ENCODE measurements at regions not wholly inside any gene's neighbourhood (a gene's known extent, or its start where the extent isn't known, plus 50 kb on each side); places are given as distances from the start of the nearest gene placed in this dataset.

- no peak for TF ChIP-seq CTCF (IDR thresholded peaks at IDR 0.05; ENCODE audit: unreplicated experiment)
- Mint-ChIP-seq H3K4me3 (ENCODE audit: unreplicated experiment) (no peak overlapping the region), H3K27ac (ENCODE audit: unreplicated experiment) (no peak overlapping the region), H3K9me3 (ENCODE audit: unreplicated experiment) (no peaks in the 10 kb centered on the region), H3K4me1 (ENCODE audit: unreplicated experiment) (peaks cover 4% of the 10 kb centered on the region), H3K36me3 (ENCODE audit: low read depth, unreplicated experiment) (no peaks in the 10 kb centered on the region), H3K27me3 (ENCODE audit: unreplicated experiment) (peaks cover 1% of the 10 kb centered on the region)
- DNase-seq (ENCODE audit: low spot score), result no peak
These were observed 541.1 kb downstream of the TNS1 start for GRCh38 chr2:217461674-217462073.

GRCh38 chr2:217459680-217460405 is 543.0 kb downstream of the TNS1 start:
- H3K27ac Mint-ChIP-seq (ENCODE audit: unreplicated experiment), result no peak overlapping the region

GRCh38 chr2:217459016-217459415 is 543.8 kb downstream of the TNS1 start:
- Mint-ChIP-seq H3K4me1 (ENCODE audit: unreplicated experiment) (no peaks in the 10 kb centered on the region), H3K27me3 (ENCODE audit: unreplicated experiment) (peaks cover 3% of the 10 kb centered on the region), H3K27ac (ENCODE audit: unreplicated experiment) (no peak overlapping the region), H3K4me3 (ENCODE audit: unreplicated experiment) (no peak overlapping the region), H3K9me3 (ENCODE audit: unreplicated experiment) (no peaks in the 10 kb centered on the region), H3K36me3 (ENCODE audit: low read depth, unreplicated experiment) (no peaks in the 10 kb centered on the region)
- no peak for TF ChIP-seq CTCF (IDR thresholded peaks at IDR 0.05; ENCODE audit: unreplicated experiment)
- DNase-seq (ENCODE audit: low spot score), result no peak

More at GRCh38 chr2:217459680-217460405, 543.0 kb downstream of the TNS1 start:
- TF ChIP-seq CTCF (IDR thresholded peaks at IDR 0.05; ENCODE audit: unreplicated experiment), result no peak
- Mint-ChIP-seq H3K36me3 (ENCODE audit: low read depth, unreplicated experiment) (no peaks in the 10 kb centered on the region), H3K4me1 (ENCODE audit: unreplicated experiment) (no peaks in the 10 kb centered on the region), H3K9me3 (ENCODE audit: unreplicated experiment) (no peaks in the 10 kb centered on the region), H3K4me3 (ENCODE audit: unreplicated experiment) (no peak overlapping the region), H3K27me3 (ENCODE audit: unreplicated experiment) (peaks cover 3% of the 10 kb centered on the region)
- no peak for DNase-seq (ENCODE audit: low spot score)

GRCh38 chr2:217456016-217456415 is 546.8 kb downstream of the TNS1 start:
- DNase-seq (ENCODE audit: low spot score), result no peak
- no peaks in the 10 kb centered on the region for H3K36me3 Mint-ChIP-seq (ENCODE audit: low read depth, unreplicated experiment)
- peaks cover 4% of the 10 kb centered on the region for H3K4me1 Mint-ChIP-seq (ENCODE audit: unreplicated experiment)
- H3K27me3 Mint-ChIP-seq (ENCODE audit: unreplicated experiment), result peaks cover 3% of the 10 kb centered on the region
- H3K4me3 Mint-ChIP-seq (ENCODE audit: unreplicated experiment), result no peak overlapping the region
- TF ChIP-seq CTCF (IDR thresholded peaks at IDR 0.05; ENCODE audit: unreplicated experiment), result no peak
- H3K27ac Mint-ChIP-seq (ENCODE audit: unreplicated experiment), result no peak overlapping the region
- no peaks in the 10 kb centered on the region for H3K9me3 Mint-ChIP-seq (ENCODE audit: unreplicated experiment)

GRCh38 chr2:217452928-217453327 is 549.9 kb downstream of the TNS1 start:
- Mint-ChIP-seq H3K27ac (ENCODE audit: unreplicated experiment) (no peak overlapping the region), H3K4me3 (ENCODE audit: unreplicated experiment) (no peak overlapping the region), H3K27me3 (ENCODE audit: unreplicated experiment) (peaks cover 3% of the 10 kb centered on the region), H3K4me1 (ENCODE audit: unreplicated experiment) (peaks cover 5% of the 10 kb centered on the region), H3K36me3 (ENCODE audit: low read depth, unreplicated experiment) (no peaks in the 10 kb centered on the region), H3K9me3 (ENCODE audit: unreplicated experiment) (no peaks in the 10 kb centered on the region)
- DNase-seq (ENCODE audit: low spot score), result no peak
- TF ChIP-seq CTCF (IDR thresholded peaks at IDR 0.05; ENCODE audit: unreplicated experiment), result no peak
